Endothelial cell of umbilical vein (primary cell): ENCODE measurements at regions not wholly inside any gene's neighbourhood (a gene's known extent, or its start where the extent isn't known, plus 50 kb on each side); places are given as distances from the start of the nearest gene placed in this dataset.

Experiments
- BruUV-seq: library from RNA; stranded (reverse); fragments of 400-500 nt; replicated peaks from 2 replicates; lab custom pipeline; 2021; lab: Mats Ljungman, UMichigan
- CTCF ChIA-PET: fragments of 300-600, 350-600 bp; sonication (Branson Sonifier 250); formaldehyde crosslinking; loops from one replicate; lab custom pipeline; 2021; ENCODE audit warnings: antibody characterized with exemption, inconsistent platforms; lab: Charles Lee
- POLR2A ChIA-PET: fragments of 300-600, 350-600 bp; sonication (Branson Sonifier 250); formaldehyde crosslinking; loops from one replicate; lab custom pipeline; 2021; ENCODE audit warnings: antibody characterized with exemption, inconsistent platforms; lab: Charles Lee
- DNase-seq: peaks from one replicate; pipeline ENCODE4 v3.0.0-alpha.2; 2011; ENCODE audit warnings: low read depth, low spot score
- FAIRE-seq: peaks from 2 replicates; lab custom pipeline; 2011; peaks lifted over from hg19 to GRCh38; lab: Jason Lieb, UNC
- H2AFZ ChIP-seq: 2 replicates; pipeline ENCODE4 v1.6.0; 2012; ENCODE audit warnings: low read depth, low read length, control low read depth, inconsistent platforms
- H3K27ac ChIP-seq: 2 replicates; pipeline ENCODE4 v1.5.1; 2011; ENCODE audit warnings: low read depth, mild to moderate bottlenecking, control low read depth, low read length, moderate library complexity; ENCODE audit not compliant: insufficient read depth
- H3K27me3 ChIP-seq, 2 experiments: 2 replicates each; pipeline versions ENCODE4 v1.6.0 to v1.6.1; 2011; ENCODE audit warnings: low read length in 2 of 2, mixed read lengths in 1 of 2; ENCODE audit not compliant: control insufficient read depth in 2 of 2, insufficient read depth in 2 of 2
- H3K36me3 ChIP-seq, 2 experiments: 2 replicates in 1 of 2; 3 replicates in 1 of 2; pipeline ENCODE4 v1.5.1; 2011; ENCODE audit warnings: low read length in 2 of 2, mild to moderate bottlenecking in 1 of 2, moderate library complexity in 1 of 2; ENCODE audit not compliant: control insufficient read depth in 2 of 2, insufficient read depth in 2 of 2; ENCODE audit errors: extremely low read depth in 1 of 2
- H3K4me1 ChIP-seq: 3 replicates; pipeline ENCODE4 v1.5.1; 2011; ENCODE audit warnings: mild to moderate bottlenecking, low read length; ENCODE audit not compliant: control insufficient read depth, insufficient read depth; ENCODE audit errors: extremely low read depth
- H3K4me2 ChIP-seq: 2 replicates; pipeline ENCODE4 v1.6.1; 2011; ENCODE audit warnings: low read length, control low read depth, mixed read lengths; ENCODE audit not compliant: insufficient read depth
- H3K4me3 ChIP-seq, 3 experiments: fragments of 200-600 bp in 1 of 3; sonication (generic), shearing (Covaris generic) in 1 of 3; replicated peaks in 1 of 3; 2 replicates each; pipeline ENCODE4 v1.5.1; 2011 to 2016; ENCODE audit warnings: control low read depth in 3 of 3, low read length in 3 of 3, mild to moderate bottlenecking in 2 of 3, inconsistent platforms in 1 of 3, low read depth in 1 of 3, moderate library complexity in 1 of 3; ENCODE audit not compliant: insufficient read depth in 1 of 3
- H3K79me2 ChIP-seq: 2 replicates; pipeline ENCODE4 v1.6.0; 2012; ENCODE audit warnings: low read length, inconsistent platforms; ENCODE audit not compliant: control insufficient read depth, insufficient read depth
- H3K9ac ChIP-seq: replicated peaks from 2 replicates; pipeline ENCODE3; 2011; ENCODE audit warnings: low read length, control low read depth; ENCODE audit not compliant: insufficient read depth; ENCODE audit errors: extremely low read depth
- H3K9me1 ChIP-seq: replicated peaks from 3 replicates; pipeline ENCODE4 v1.6.0; 2011; ENCODE audit warnings: mild to moderate bottlenecking, low read length; ENCODE audit not compliant: control insufficient read depth, insufficient read depth; ENCODE audit errors: extremely low read depth
- H3K9me3 ChIP-seq: replicated peaks from 2 replicates; pipeline ENCODE4 v1.5.1; 2012; ENCODE audit warnings: low read length, inconsistent platforms; ENCODE audit not compliant: control insufficient read depth, insufficient read depth
- H4K20me1 ChIP-seq: replicated peaks from 2 replicates; pipeline ENCODE3; 2011; ENCODE audit warnings: mild to moderate bottlenecking, low read length; ENCODE audit not compliant: control insufficient read depth, insufficient read depth; ENCODE audit errors: extremely low read depth
- EZH2 ChIP-seq: IDR thresholded peaks from 2 replicates; pipeline ENCODE4 v1.6.1; 2012; ENCODE audit warnings: borderline replicate concordance, low read depth, mild to moderate bottlenecking, moderate library complexity, low read length, inconsistent platforms; ENCODE audit not compliant: severe bottlenecking
- FOS ChIP-seq: IDR thresholded peaks from 2 replicates; pipeline ENCODE4 v1.6.1; 2011; ENCODE audit warnings: mild to moderate bottlenecking, low read length, moderate library complexity, borderline replicate concordance; ENCODE audit not compliant: insufficient read depth
- GATA2 ChIP-seq: IDR thresholded peaks from 2 replicates; pipeline ENCODE4 v1.7.0; 2011; ENCODE audit warnings: low read depth, mild to moderate bottlenecking, moderate library complexity, mixed read lengths, low read length; ENCODE audit not compliant: insufficient read length, insufficient read depth
- JUN ChIP-seq: IDR thresholded peaks from 2 replicates; pipeline ENCODE4 v1.6.1; 2011; ENCODE audit warnings: borderline replicate concordance, low read depth; ENCODE audit not compliant: insufficient read length, insufficient read depth
- MAX ChIP-seq: IDR thresholded peaks from 2 replicates; pipeline ENCODE4 v1.6.1; 2011; ENCODE audit not compliant: insufficient read depth, insufficient read length
- MYC ChIP-seq: IDR thresholded peaks from one replicate; pipeline ENCODE4 v1.6.1; 2011; ENCODE audit warnings: mild to moderate bottlenecking, low read depth, low read length
- POLR2A ChIP-seq: IDR thresholded peaks from 2 replicates; pipeline ENCODE4 v1.6.1; 2012; ENCODE audit warnings: low read depth, mild to moderate bottlenecking, control low read depth, low read length
- POLR2AphosphoS5 ChIP-seq: IDR thresholded peaks from 2 replicates; pipeline ENCODE4 v1.6.1; 2012; ENCODE audit warnings: low read depth, mild to moderate bottlenecking, control low read depth, low read length, moderate library complexity; ENCODE audit not compliant: insufficient read depth
- dilution Hi-C: fragments of 300-500 bp; cut with MboI; formaldehyde crosslinking; loops from one replicate; pipeline ENCODE4 v1.15.0; 2019; ENCODE audit warnings: low sequenced_read_pairs; ENCODE audit not compliant: extremely low pct_ligation_motif_present
- intact Hi-C: fragments of 100-400 bp; cut with micrococcal nuclease; formaldehyde crosslinking; loops from one replicate; pipeline ENCODE4 v1.10.0; 2022
- TF ChIP-seq, protein P1 (sequence below), 2 donors: IDR thresholded peaks; 1 replicate in 1 of 2; 2 replicates in 1 of 2; pipeline ENCODE4 v1.5.1; 2011; ENCODE audit warnings: low read length in 2 of 2, mild to moderate bottlenecking in 2 of 2, moderate library complexity in 2 of 2, control low read depth in 1 of 2, inconsistent platforms in 1 of 2, low read depth in 1 of 2; ENCODE audit not compliant: insufficient read depth in 1 of 2; ENCODE audit errors: extremely low read depth in 1 of 2

GRCh38 chr7:32416846-32417245 lies 73.3 kb downstream of the LSM5 start:
- intact Hi-C loops (no loop called here), dilution Hi-C loops (no loop called here)
- Histone ChIP-seq H3K4me1 (no peaks in the 10 kb centered on the region), H3K9ac (no peak overlapping the region), H3K27me3 (no peaks in the 10 kb centered on the region), H3K9me3 (no peaks in the 10 kb centered on the region), H4K20me1 (no peaks in the 10 kb centered on the region), H2AFZ (no peak overlapping the region), H3K79me2 (no peaks in the 10 kb centered on the region), H3K27ac (no peak overlapping the region), H3K36me3 (no peaks in the 10 kb centered on the region), H3K9me1 (no peaks in the 10 kb centered on the region), H3K4me2 (no peak overlapping the region), H3K4me3 (no peak overlapping the region)
- TF ChIP-seq POLR2A (no peak), POLR2AphosphoS5 (no peak), EZH2 (no peak), FOS (no peak), JUN (no peak), MAX (no peak), GATA2 (no peak), MYC (no peak)
- TF ChIP-seq, protein P1, sequence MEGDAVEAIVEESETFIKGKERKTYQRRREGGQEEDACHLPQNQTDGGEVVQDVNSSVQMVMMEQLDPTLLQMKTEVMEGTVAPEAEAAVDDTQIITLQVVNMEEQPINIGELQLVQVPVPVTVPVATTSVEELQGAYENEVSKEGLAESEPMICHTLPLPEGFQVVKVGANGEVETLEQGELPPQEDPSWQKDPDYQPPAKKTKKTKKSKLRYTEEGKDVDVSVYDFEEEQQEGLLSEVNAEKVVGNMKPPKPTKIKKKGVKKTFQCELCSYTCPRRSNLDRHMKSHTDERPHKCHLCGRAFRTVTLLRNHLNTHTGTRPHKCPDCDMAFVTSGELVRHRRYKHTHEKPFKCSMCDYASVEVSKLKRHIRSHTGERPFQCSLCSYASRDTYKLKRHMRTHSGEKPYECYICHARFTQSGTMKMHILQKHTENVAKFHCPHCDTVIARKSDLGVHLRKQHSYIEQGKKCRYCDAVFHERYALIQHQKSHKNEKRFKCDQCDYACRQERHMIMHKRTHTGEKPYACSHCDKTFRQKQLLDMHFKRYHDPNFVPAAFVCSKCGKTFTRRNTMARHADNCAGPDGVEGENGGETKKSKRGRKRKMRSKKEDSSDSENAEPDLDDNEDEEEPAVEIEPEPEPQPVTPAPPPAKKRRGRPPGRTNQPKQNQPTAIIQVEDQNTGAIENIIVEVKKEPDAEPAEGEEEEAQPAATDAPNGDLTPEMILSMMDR (IDR thresholded peaks at IDR 0.05; ENCODE audit: extremely low read depth in 1 of 2, insufficient read depth in 1 of 2, low read depth in 1 of 2, low read length in 2 of 2): no peak
- DNase-seq (no peak), FAIRE-seq (no peak)
- ChIA-PET CTCF (no interaction called here), POLR2A (interaction anchor here (0.7 kb wide), 1 partner anchor 13 kb away, joined by 3 read pairs; no protein-coding TSS in a partner anchor)
- no TSS peak for BruUV-seq
